ENCODE measurements at regions not wholly inside any gene's neighbourhood (a gene's known extent, or its start where the extent isn't known, plus 50 kb on each side); places are given as distances from the start of the nearest gene placed in this dataset.
"Not testable (repeated sequence)": the region's sequence is repeated elsewhere in the genome, so short reads cannot be mapped to it uniquely, and the experiment has no call there.

DNA sequence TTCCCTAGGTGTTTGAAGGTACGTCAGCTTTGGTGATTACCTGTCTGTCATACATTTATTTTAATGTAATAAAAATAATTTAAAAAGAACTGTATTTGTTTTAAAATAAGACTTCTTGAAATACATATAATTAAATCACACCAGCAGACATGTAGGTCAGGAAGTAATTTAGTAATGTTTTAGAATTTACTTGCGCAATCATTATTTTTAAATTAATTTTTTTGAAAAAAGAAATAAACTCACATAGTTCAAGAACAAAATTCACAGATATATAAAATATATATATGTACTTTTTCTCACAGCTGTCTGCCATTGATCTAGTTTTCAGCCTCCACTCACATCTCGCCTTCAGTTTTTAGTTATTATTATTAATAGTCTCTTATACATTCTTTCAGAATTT is 875.9 kb downstream of the TTLL7 start:
- Histone ChIP-seq H3K27me3 (no peaks in the 10 kb centered on the region), H3K9me3 (no peaks in the 10 kb centered on the region), H3K27ac (no peak overlapping the region), H3K4me3 (no peak overlapping the region), H3K4me1 (no peaks in the 10 kb centered on the region), H3K36me3 (no peaks in the 10 kb centered on the region)
- WGBS, 2 donors (ENCODE audit: low coverage in 1 of 2), result 97 to 98% methylated on average over 3 of the region's 3 CpGs
- no peak for ATAC-seq
- TF ChIP-seq, protein P1, sequence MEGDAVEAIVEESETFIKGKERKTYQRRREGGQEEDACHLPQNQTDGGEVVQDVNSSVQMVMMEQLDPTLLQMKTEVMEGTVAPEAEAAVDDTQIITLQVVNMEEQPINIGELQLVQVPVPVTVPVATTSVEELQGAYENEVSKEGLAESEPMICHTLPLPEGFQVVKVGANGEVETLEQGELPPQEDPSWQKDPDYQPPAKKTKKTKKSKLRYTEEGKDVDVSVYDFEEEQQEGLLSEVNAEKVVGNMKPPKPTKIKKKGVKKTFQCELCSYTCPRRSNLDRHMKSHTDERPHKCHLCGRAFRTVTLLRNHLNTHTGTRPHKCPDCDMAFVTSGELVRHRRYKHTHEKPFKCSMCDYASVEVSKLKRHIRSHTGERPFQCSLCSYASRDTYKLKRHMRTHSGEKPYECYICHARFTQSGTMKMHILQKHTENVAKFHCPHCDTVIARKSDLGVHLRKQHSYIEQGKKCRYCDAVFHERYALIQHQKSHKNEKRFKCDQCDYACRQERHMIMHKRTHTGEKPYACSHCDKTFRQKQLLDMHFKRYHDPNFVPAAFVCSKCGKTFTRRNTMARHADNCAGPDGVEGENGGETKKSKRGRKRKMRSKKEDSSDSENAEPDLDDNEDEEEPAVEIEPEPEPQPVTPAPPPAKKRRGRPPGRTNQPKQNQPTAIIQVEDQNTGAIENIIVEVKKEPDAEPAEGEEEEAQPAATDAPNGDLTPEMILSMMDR (IDR thresholded peaks at IDR 0.05), result no peak
- TF ChIP-seq POLR2A (IDR thresholded peaks at IDR 0.05) (no peak), EP300 (IDR thresholded peaks at IDR 0.05) (no peak), POLR2AphosphoS5 (IDR thresholded peaks at IDR 0.05) (no peak)

DNA sequence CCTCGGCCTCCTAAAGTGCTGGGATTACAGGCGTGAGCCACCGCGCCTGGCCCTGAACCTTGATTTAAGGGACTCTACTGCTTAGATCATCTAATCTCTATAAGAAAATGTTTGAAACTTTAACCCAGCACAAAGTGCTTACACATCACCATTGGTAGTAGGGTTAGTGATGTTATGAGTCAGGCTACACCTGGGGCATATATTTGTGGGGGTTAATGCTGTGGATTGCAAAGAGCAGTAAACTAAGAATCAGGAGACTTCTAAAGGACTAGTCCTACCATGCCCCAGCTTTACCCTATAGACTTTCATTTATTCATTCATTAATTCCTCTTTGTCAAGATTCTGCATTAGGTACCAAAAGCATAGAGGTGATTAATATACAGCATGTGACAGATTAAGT is 880.5 kb downstream of the TTLL7 start:
- no peak overlapping the region for H3K4me3 ChIP-seq
- H3K9me3 ChIP-seq, result no peaks in the 10 kb centered on the region
- ATAC-seq, result no peak
- no peaks in the 10 kb centered on the region for H3K27me3 ChIP-seq
- TF ChIP-seq POLR2AphosphoS5 (IDR thresholded peaks at IDR 0.05), result no peak
- TF ChIP-seq EP300 (IDR thresholded peaks at IDR 0.05), result no peak
- no peak for TF ChIP-seq POLR2A (IDR thresholded peaks at IDR 0.05)
- TF ChIP-seq, protein P1 (IDR thresholded peaks at IDR 0.05), result no peak
- H3K36me3 ChIP-seq, result no peaks in the 10 kb centered on the region
- H3K4me1 ChIP-seq, result no peaks in the 10 kb centered on the region
- no peak overlapping the region for H3K27ac ChIP-seq
- WGBS, 2 donors (ENCODE audit: low coverage in 1 of 2), result 100% methylated on average over 2 of the region's 4 CpGs; no CpG with 5 or more reads in 1 of the 2 donors

DNA sequence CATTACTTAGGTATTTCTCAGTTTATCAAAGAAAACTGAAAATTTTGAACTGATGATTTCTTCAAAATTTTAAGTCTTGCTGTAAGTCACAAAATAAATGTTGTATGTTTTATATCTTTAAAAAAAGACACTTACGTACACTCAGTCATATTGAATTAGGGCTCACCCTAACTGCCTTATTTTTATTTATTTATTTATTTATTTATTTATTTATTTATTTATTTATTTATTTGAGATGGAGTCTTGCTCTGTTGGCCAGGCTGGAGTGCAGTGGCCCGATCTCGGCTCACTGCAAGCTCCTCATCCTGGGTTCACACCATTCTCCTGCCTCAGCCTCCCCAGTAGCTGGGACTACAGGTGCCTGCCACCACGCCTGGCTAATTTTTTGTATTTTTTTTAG is 881.9 kb downstream of the TTLL7 start:
- H3K27me3 ChIP-seq, H3K27ac ChIP-seq, H3K4me1 ChIP-seq, ATAC-seq, H3K4me3 ChIP-seq, H3K36me3 ChIP-seq, H3K9me3 ChIP-seq: not testable (repeated sequence)
- WGBS, 2 donors (ENCODE audit: low coverage in 1 of 2), result 87 to 90% methylated on average over 1 to 3 of the region's 4 CpGs

DNA sequence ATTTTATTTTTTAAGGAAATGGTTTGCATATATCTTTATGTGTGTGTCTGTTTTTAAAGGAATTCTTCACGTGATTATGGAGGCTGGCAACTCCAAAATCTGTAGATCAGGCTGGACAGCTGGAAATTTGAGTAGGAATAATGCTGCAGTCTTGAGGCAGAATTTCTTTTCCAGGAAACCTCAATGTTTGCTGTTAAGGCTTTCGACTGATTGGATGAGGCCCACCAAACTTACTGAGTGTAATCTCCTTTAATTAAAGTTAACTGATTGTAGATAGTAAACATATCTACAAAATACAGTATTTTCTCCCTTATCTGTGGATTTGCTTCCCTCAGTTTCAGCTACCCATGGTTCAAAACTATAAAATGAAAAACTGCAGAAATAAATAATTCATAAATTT is 883.1 kb downstream of the TTLL7 start:
- WGBS, 2 donors (ENCODE audit: low coverage in 1 of 2), result 63 to 100% methylated on average over 1 to 2 of the region's 2 CpGs
- Histone ChIP-seq H3K9me3 (no peaks in the 10 kb centered on the region), H3K4me3 (no peak overlapping the region), H3K27me3 (no peaks in the 10 kb centered on the region), H3K36me3 (no peaks in the 10 kb centered on the region), H3K27ac (no peak overlapping the region), H3K4me1 (no peaks in the 10 kb centered on the region)
- no peak for TF ChIP-seq EP300 (IDR thresholded peaks at IDR 0.05)
- TF ChIP-seq POLR2A (IDR thresholded peaks at IDR 0.05), result no peak
- TF ChIP-seq, protein P1 (IDR thresholded peaks at IDR 0.05), result no peak
- TF ChIP-seq POLR2AphosphoS5 (IDR thresholded peaks at IDR 0.05), result no peak
- ATAC-seq, result no peak

DNA sequence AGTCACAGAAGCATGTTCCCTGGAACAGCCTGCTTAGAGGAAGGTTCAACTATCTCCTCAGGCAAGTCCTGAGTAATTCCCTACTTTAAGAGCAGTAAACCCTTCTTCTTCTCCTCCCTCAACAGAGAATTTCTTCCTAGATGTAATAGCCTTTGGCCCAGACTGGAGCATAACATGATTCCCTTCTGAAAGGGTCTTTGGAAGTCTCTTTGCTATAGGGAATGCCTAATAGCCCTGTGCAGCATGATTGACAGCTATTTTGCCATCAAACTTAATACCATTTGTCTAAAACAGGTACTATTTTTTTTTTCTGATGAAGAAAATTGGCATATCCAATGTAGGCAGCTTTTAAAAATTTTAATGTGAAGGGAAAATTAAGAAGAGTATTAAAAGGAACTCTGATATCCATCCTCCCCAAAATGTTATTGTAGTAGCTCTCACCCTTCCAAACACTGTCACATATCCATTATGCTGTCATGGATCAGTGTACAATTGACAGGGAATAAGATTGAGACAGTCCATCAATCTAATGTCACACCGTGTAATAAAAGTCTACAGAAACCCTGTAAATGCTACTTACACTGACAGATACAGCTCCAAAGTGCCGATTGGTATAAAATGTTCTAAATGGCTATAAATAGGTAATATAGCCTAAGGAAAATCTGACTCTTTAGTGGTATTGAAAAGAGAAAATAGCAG is 884.6 kb downstream of the TTLL7 start:
- no peaks in the 10 kb centered on the region for H3K9me3 ChIP-seq
- WGBS, 2 donors (ENCODE audit: low coverage in 1 of 2), result 96 to 100% methylated on average over 1 to 2 of the region's 2 CpGs
- no peak for ATAC-seq
- no peaks in the 10 kb centered on the region for H3K27me3 ChIP-seq
- H3K4me3 ChIP-seq, result no peak overlapping the region
- H3K4me1 ChIP-seq, result no peaks in the 10 kb centered on the region
- TF ChIP-seq, protein P1 (IDR thresholded peaks at IDR 0.05), result no peak
- TF ChIP-seq EP300 (IDR thresholded peaks at IDR 0.05) (no peak), POLR2AphosphoS5 (IDR thresholded peaks at IDR 0.05) (no peak), POLR2A (IDR thresholded peaks at IDR 0.05) (no peak)
- no peaks in the 10 kb centered on the region for H3K36me3 ChIP-seq
- H3K27ac ChIP-seq, result no peak overlapping the region
